HG03097 (cell line): ENCODE measurements at regions not wholly inside any gene's neighbourhood (a gene's known extent, or its start where the extent isn't known, plus 50 kb on each side); places are given as distances from the start of the nearest gene placed in this dataset.
"Not testable (repeated sequence)": the region's sequence is repeated elsewhere in the genome, so short reads cannot be mapped to it uniquely, and the experiment has no call there.

Experiments used
- ATAC-seq: cut with Tn5 transposase; IDR thresholded peaks from one replicate; pipeline ENCODE4 v1.9.1; 2021; ENCODE audit not compliant: unreplicated experiment, low FRiP score

DNA sequence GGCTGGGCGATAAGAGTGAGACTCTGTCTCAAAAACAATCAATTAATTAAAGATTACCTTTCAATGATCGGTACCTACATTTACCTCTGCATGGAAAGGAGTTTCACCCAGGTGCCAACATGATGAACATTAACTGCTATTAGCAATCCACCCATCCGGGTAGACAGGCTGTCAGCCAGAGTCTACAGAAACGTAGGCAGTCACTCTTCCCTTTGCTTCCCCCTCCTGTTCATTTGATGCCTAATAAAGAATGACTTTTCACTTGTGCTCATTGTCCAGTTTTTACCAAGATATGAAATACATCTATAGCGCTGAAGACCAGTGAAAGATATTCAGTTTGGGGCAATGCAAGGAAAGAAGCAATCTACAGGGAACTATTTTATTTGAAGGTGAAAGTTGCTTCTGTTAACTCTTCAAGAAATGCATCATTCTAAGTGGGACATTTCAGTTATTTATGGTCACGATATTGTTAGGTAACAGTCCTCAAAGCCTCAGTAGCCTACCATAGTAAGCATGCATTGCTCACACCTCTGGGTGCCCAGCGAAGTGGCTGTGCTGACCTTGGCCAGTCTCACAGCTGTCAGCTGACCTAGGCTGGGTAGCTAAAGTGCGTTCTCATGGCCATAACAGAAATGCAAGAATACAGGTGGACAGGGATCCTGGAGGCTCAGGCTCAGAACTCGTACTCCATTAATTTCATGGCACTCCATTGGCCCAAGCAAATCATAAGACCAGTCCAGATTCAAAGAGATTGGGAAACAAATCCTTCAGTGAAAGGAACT lies 87.2 kb upstream of the DMRT1 start:
- no peak for ATAC-seq

GRCh38 chr9:755454-756381 lies 85.8 kb upstream of the DMRT1 start:
- peak; percentile 40 for ATAC-seq

DNA sequence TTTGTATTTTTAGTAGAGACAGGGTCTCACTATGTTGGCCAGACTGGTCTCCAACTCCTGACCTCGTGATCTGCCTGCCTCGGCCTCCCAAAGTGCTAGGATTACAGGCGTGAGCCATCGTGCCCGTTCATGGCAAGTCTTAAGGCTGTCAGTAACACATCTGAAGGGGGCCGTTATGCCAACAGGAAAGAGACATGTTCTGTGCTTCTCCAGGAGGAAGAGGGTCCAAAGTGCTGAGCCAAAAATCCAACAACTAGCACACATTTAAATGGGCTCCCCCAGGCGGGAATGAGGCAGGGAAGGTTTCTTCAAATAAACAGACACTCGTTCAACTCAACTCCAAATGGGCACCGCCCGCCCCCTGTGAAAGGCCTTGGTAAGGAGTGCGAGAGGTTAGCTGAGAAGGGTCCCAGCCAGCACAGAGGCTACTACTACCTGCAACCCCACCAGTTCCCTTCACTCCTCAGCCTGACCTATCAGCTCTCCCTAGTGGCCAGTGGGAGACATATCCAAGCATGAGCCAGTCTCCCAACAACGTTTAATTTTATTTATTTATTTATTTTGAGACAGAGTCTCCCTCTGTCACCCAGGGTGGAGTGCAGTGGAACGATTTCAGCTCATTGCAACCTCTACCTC lies 84.1 kb upstream of the DMRT1 start:
- ATAC-seq, result no peak

DNA sequence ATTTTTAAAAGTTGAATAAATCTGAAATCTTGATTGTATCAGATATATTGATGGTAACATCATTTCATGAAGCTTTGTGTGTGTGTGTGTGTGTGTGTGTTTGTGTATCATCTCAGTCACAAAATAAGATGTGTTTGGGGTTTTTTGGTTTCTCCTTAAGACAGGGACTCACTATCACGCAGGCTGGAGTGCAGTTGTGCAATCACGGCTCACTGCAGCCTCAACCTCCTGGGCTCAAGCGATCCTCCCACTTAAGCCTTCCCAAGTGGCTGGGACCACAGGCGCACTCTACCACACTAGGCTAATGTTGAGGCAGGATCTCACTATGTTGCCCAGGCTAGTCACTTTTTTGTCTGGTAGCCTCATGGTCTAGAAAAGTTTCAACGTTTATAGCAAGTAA lies 83.4 kb upstream of the DMRT1 start:
- ATAC-seq, result no peak

GRCh38 chr9:759541-759940 lies 82.0 kb upstream of the DMRT1 start:
- no peak for ATAC-seq

GRCh38 chr9:759983-760736 lies 81.3 kb upstream of the DMRT1 start:
- no peak for ATAC-seq

- ATAC-seq, result no peak
These were observed 80.2 kb upstream of the DMRT1 start for GRCh38 chr9:761176-761792.

GRCh38 chr9:761793-762560 lies 79.5 kb upstream of the DMRT1 start:
- no peak for ATAC-seq

DNA sequence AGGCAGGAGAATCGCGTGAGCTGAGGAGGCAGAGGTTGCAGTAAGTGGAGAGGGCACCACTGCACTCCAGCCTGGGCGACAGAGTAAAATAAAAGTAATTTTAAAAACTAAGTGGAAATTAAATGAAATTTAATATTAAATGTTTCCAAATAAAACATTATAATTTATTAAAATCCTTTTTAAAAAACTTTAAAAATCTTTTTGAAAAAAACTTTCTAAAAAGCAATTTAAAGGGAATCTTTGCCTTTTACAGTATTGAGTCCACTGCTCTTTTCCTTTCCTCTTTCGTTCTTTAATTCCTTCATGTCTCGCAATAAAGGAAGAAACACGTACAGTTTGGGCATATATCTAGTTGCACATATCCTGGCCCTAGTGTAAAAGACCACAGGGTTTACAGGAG lies 77.8 kb upstream of the DMRT1 start:
- no peak for ATAC-seq

- no peak for ATAC-seq
These were observed 77.4 kb upstream of the DMRT1 start for GRCh38 chr9:764105-764524.

GRCh38 chr9:764986-765385 lies 76.5 kb upstream of the DMRT1 start:
- no peak for ATAC-seq

- ATAC-seq, result not testable (repeated sequence)
These were observed 74.4 kb upstream of the DMRT1 start for GRCh38 chr9:767061-767561.

- no peak for ATAC-seq
These were observed 65.4 kb upstream of the DMRT1 start for GRCh38 chr9:776086-776485.

DNA sequence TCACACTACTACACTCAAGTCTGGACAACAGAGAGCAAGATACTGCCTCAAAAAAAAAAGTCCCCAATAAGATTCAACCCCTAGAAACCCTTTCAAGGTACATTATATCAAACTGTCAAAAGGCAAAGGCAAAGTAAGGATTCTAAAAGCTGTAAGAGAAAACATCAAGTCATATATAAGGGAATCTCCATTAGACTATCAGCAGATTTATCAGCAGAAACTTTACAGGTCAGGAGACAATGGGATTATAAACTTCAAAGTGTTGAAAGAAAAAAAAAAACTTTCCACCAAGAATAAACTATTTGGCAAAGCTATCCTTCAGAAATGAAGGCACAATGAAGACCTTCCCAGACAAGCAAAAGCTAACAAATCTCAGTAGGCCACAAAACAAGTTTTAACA lies 63.5 kb upstream of the DMRT1 start:
- no peak for ATAC-seq

GRCh38 chr9:784202-784601 lies 57.3 kb upstream of the DMRT1 start:
- ATAC-seq, result no peak

GRCh38 chr9:784916-785315 lies 56.6 kb upstream of the DMRT1 start:
- no peak for ATAC-seq

- no peak for ATAC-seq
These were observed 55.5 kb upstream of the DMRT1 start for GRCh38 chr9:785997-786396.

DNA sequence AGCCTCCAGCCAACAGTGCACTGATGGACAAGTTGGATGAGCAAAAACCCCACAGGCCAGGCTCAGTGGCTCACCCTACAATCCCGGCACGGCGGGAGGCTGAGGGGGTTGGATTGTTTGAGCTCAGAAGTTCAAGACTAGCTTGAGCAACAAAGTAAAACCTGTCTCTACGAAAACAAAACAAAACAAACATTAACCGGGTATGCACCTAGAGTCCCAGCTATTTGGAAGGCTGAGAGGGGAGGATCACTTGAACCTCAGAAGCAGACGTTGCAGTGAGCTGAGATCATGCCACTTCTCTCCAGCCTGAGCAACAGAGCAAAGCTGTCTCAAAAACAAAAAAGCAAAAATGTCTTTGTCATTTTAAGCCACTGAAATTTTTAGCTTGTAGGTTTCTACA lies 55.1 kb upstream of the DMRT1 start:
- no peak for ATAC-seq

- no peak for ATAC-seq
These were observed 52.7 kb upstream of the DMRT1 start for GRCh38 chr9:788777-789176.
